Ovary (tissue), 3 donors: ENCODE measurements at regions not wholly inside any gene's neighbourhood (a gene's known extent, or its start where the extent isn't known, plus 50 kb on each side); places are given as distances from the start of the nearest gene placed in this dataset.

ENCODE experiments used
- CTCF ChIP-seq, 3 donors: fragments of 450-650 bp in 2 of 3; fragments of 200-600 bp in 1 of 3; IDR thresholded peaks; one replicate each; pipeline versions ENCODE4 v1.5.1 to v1.8.0; 2016 to 2022; ENCODE audit warnings: antibody characterized with exemption in 3 of 3, mild to moderate bottlenecking in 1 of 3
- EP300 ChIP-seq: sonication (generic); formaldehyde crosslinking; IDR thresholded peaks from one replicate; pipeline ENCODE4 v1.6.1; 2017; ENCODE audit warnings: antibody characterized with exemption
- POLR2A ChIP-seq: fragments of 450-650 bp; IDR thresholded peaks from one replicate; pipeline ENCODE4 v1.6.1; 2017; ENCODE audit warnings: antibody characterized with exemption, mild to moderate bottlenecking, moderate library complexity
- donor health status: DM: no; HTN: no; CAD: no.

- TF ChIP-seq POLR2A: no peak
- no peak for TF ChIP-seq CTCF (IDR thresholded peaks at IDR 0.05)
- TF ChIP-seq EP300: no peak
Observed at GRCh38 chr5:104111632-104112031, 549.0 kb upstream of the NUDT12 start.
